Esophagus mucosa (tissue), 1 donor: ENCODE measurements at regions not wholly inside any gene's neighbourhood (a gene's known extent, or its start where the extent isn't known, plus 50 kb on each side); places are given as distances from the start of the nearest gene placed in this dataset.

Experiments
- ATAC-seq: fragments of 200-7000 bp; cut with Tn5 transposase; one replicate; pipeline ENCODE4 v1.9.1; 2020
- donor health status: DM: yes; HTN: yes; CAD: no.

GRCh38 chr5:20105915-20106314 lies 117.9 kb upstream of the CDH18 start:
- ATAC-seq = no peak

- peak; percentile 50 for ATAC-seq
These were observed 114.3 kb upstream of the CDH18 start for GRCh38 chr5:20102293-20102692.

- ATAC-seq = no peak
These were observed 110.7 kb upstream of the CDH18 start for GRCh38 chr5:20098694-20099093.

GRCh38 chr5:20088361-20088760 lies 100.4 kb upstream of the CDH18 start:
- no peak for ATAC-seq

GRCh38 chr5:20087299-20087698 lies 99.3 kb upstream of the CDH18 start:
- ATAC-seq = no peak

- no peak for ATAC-seq
These were observed 89.2 kb upstream of the CDH18 start for GRCh38 chr5:20077186-20077585.

GRCh38 chr5:20056933-20057332 lies 68.9 kb upstream of the CDH18 start:
- no peak for ATAC-seq

- ATAC-seq = no peak
These were observed 67.3 kb upstream of the CDH18 start for GRCh38 chr5:20055301-20055700.

GRCh38 chr5:20050262-20050661 lies 62.3 kb upstream of the CDH18 start:
- ATAC-seq = no peak

- no peak for ATAC-seq
These were observed 56.5 kb upstream of the CDH18 start for GRCh38 chr5:20044460-20044859.

- no peak for ATAC-seq
These were observed 53.6 kb upstream of the CDH18 start for GRCh38 chr5:20041326-20042274.

GRCh38 chr5:20040901-20041300 lies 52.9 kb upstream of the CDH18 start:
- no peak for ATAC-seq
